Right lobe of liver (tissue), 6 donors: ENCODE measurements at regions not wholly inside any gene's neighbourhood (a gene's known extent, or its start where the extent isn't known, plus 50 kb on each side); places are given as distances from the start of the nearest gene placed in this dataset.

Source experiments
- ATAC-seq, 4 donors: fragments of 200-7000 bp; cut with Tn5 transposase; one replicate each; pipeline ENCODE4 v1.9.1; 2020; ENCODE audit warnings: mild to moderate bottlenecking in 4 of 4, moderate library complexity in 4 of 4
- DNase-seq, 3 donors: peaks; one replicate each; pipeline ENCODE4 v3.0.0-alpha.2; 2020
- H3K27ac ChIP-seq, 3 donors: fragments of 200-600 bp; one replicate each; pipeline ENCODE4 v1.8.0; 2022
- H3K27me3 ChIP-seq, 2 donors: fragments of 200-600 bp; one replicate each; pipeline ENCODE4 v1.8.0; 2022
- H3K36me3 ChIP-seq, 4 donors: fragments of 200-600 bp; sonication (generic) in 1 of 4; one replicate each; pipeline versions ENCODE4 v1.5.1 to v1.8.0; 2017 to 2022; ENCODE audit warnings: control low read depth in 1 of 4
- H3K4me1 ChIP-seq, 4 donors: fragments of 200-600 bp; sonication (generic) in 1 of 4; one replicate each; pipeline versions ENCODE4 v1.5.1 to v1.8.0; 2017 to 2022; ENCODE audit warnings: control low read depth in 1 of 4
- H3K4me3 ChIP-seq, 3 donors: fragments of 200-600 bp; one replicate each; pipeline ENCODE4 v1.8.0; 2022
- H3K9me3 ChIP-seq, 4 donors: fragments of 200-600 bp; sonication (generic) in 1 of 4; one replicate each; pipeline versions ENCODE4 v1.5.1 to v1.8.0; 2017 to 2022; ENCODE audit warnings: control low read depth in 1 of 4
- CTCF ChIP-seq, 4 donors: fragments of 200-600 bp in 3 of 4; fragments of 450-650 bp in 1 of 4; IDR thresholded peaks; one replicate each; pipeline versions ENCODE4 v1.5.1 to v1.8.0; 2016 to 2022; ENCODE audit warnings: antibody characterized with exemption in 4 of 4, mild to moderate bottlenecking in 2 of 4
- POLR2A ChIP-seq: fragments of 450-650 bp; IDR thresholded peaks from one replicate; pipeline ENCODE4 v1.6.1; 2017; ENCODE audit warnings: antibody characterized with exemption, mild to moderate bottlenecking
- WGBS: methylation state at CpG from one replicate; pipeline ENCODE4 v1.1.6; 2018; ENCODE audit warnings: low coverage, low lambda C conversion rate; ENCODE audit not compliant: insufficient coverage; ENCODE audit errors: missing lambda C conversion rate; 5-methylcytosine and 5-hydroxymethylcytosine counted together
- intact Hi-C, 2 donors: fragments of 100-400 bp; cut with DNase I; formaldehyde crosslinking; loops; one replicate each; pipeline versions ENCODE4 v1.11.2 to v1.14.1; 2022
- donor health status: DM: no; HTN: yes; CAD: no.
- donor health status: DM: no; HTN: no; CAD: no.
- donor health status: DM: no; HTN: no; CAD: no.
- donor health status: DM: no; HTN: yes; CAD: no.
- donor health status: DM: no; HTN: yes; CAD: no.

- no peaks in the 10 kb centered on the region for H3K9me3 ChIP-seq
- no peak overlapping the region for H3K4me3 ChIP-seq
- no peak for TF ChIP-seq POLR2A
- H3K36me3 ChIP-seq = no peaks in the 10 kb centered on the region
- ATAC-seq = no peak
- WGBS = 46% methylated on average over 4 of the region's 4 CpGs
- H3K4me1 ChIP-seq = no peaks in the 10 kb centered on the region
- no peak overlapping the region for H3K27ac ChIP-seq
- intact Hi-C loops = no loop called here
- H3K27me3 ChIP-seq = no peaks in the 10 kb centered on the region
- DNase-seq = no peak
Observed at GRCh38 chr20:36102809-36103596, 51.5 kb upstream of the EPB41L1 start.

- Histone ChIP-seq H3K4me1 (no peaks in the 10 kb centered on the region), H3K9me3 (no peaks in the 10 kb centered on the region), H3K36me3 (no peaks in the 10 kb centered on the region), H3K27me3 (no peaks in the 10 kb centered on the region), H3K27ac (no peak overlapping the region), H3K4me3 (no peak overlapping the region)
- WGBS = 44% methylated on average over 6 of the region's 7 CpGs
- no peak for TF ChIP-seq CTCF (IDR thresholded peaks at IDR 0.05)
- no peak for TF ChIP-seq POLR2A
- intact Hi-C loops = no loop called here
- DNase-seq (no peak), ATAC-seq (no peak)
Observed at GRCh38 chr20:36104244-36104643, 50.3 kb upstream of the EPB41L1 start.
